PC-9 (cell line): ENCODE measurements at regions not wholly inside any gene's neighbourhood (a gene's known extent, or its start where the extent isn't known, plus 50 kb on each side); places are given as distances from the start of the nearest gene placed in this dataset.
"Not testable (repeated sequence)": the region's sequence is repeated elsewhere in the genome, so short reads cannot be mapped to it uniquely, and the experiment has no call there.

ENCODE experiments used
- BruUV-seq: library from RNA; stranded (reverse); fragments of 400-500 nt; replicated peaks from 2 replicates; lab custom pipeline; 2021; lab: Mats Ljungman, UMichigan
- CTCF ChIA-PET: fragments of 300-600 bp; sonication (Branson Sonifier 250); formaldehyde crosslinking; loops from one replicate; lab custom pipeline; 2022; ENCODE audit warnings: antibody characterized with exemption; lab: Charles Lee
- POLR2A ChIA-PET: fragments of 300-600 bp; sonication (Branson Sonifier 250); formaldehyde crosslinking; loops from one replicate; lab custom pipeline; 2022; ENCODE audit warnings: antibody characterized with exemption; ENCODE audit not compliant: unreplicated experiment; lab: Charles Lee
- DNase-seq, 2 experiments: peaks; one replicate each; pipeline versions ENCODE4 v3.0.0 to v3.0.0-alpha.2; 2015 to 2022; ENCODE audit warnings: mixed read lengths in 1 of 2
- H2AFZ ChIP-seq: fragments of 200-600 bp; sonication (generic); 2 replicates; pipeline ENCODE4 v1.8.1; 2017; ENCODE audit warnings: antibody characterized with exemption
- H3F3A ChIP-seq: fragments of 200-600 bp; sonication (generic); 2 replicates; pipeline ENCODE4 v1.8.1; 2017; ENCODE audit warnings: antibody characterized with exemption, mild to moderate bottlenecking, low read depth; ENCODE audit not compliant: insufficient read depth
- H3K27ac ChIP-seq: fragments of 200-600 bp; sonication (generic); 2 replicates; pipeline ENCODE4 v1.6.1; 2016; ENCODE audit warnings: mixed run types
- H3K27me3 ChIP-seq: fragments of 200-600 bp; sonication (generic); 2 replicates; pipeline ENCODE4 v1.6.1; 2016; ENCODE audit warnings: low read depth, mixed run types; ENCODE audit not compliant: insufficient read depth
- H3K36me3 ChIP-seq: fragments of 200-600 bp; sonication (generic); 2 replicates; pipeline ENCODE4 v1.6.1; 2016; ENCODE audit warnings: low read depth, mixed run types
- H3K4me1 ChIP-seq: fragments of 200-600 bp; sonication (generic); replicated peaks from 2 replicates; pipeline ENCODE4 v1.6.1; 2016; ENCODE audit warnings: mixed run types; ENCODE audit not compliant: insufficient read depth
- H3K4me2 ChIP-seq: fragments of 200-600 bp; sonication (generic); 2 replicates; pipeline ENCODE4 v1.6.1; 2017; ENCODE audit warnings: mixed run types
- H3K4me3 ChIP-seq: fragments of 200-600 bp; sonication (generic); 2 replicates; pipeline ENCODE4 v1.6.1; 2016; ENCODE audit warnings: mixed run types
- H3K79me2 ChIP-seq: fragments of 200-600 bp; sonication (generic); 2 replicates; pipeline ENCODE4 v1.6.1; 2017; ENCODE audit warnings: low read depth, mixed run types
- H3K9me2 ChIP-seq: fragments of 200-600 bp; sonication (generic); 2 replicates; pipeline ENCODE4 v1.8.1; 2017; ENCODE audit warnings: mild to moderate bottlenecking; ENCODE audit not compliant: insufficient read depth
- H3K9me3 ChIP-seq: fragments of 200-600 bp; sonication (generic); 2 replicates; pipeline ENCODE4 v1.8.1; 2016; ENCODE audit warnings: low read depth; ENCODE audit not compliant: insufficient read depth
- H4K20me1 ChIP-seq: fragments of 200-600 bp; sonication (generic); 2 replicates; pipeline ENCODE4 v1.8.1; 2017; ENCODE audit not compliant: insufficient read depth
- CTCF ChIP-seq: fragments of 200-600 bp; sonication (generic); conservative IDR thresholded peaks from 2 replicates; pipeline ENCODE4 v1.6.1; 2017; ENCODE audit warnings: mixed run types, antibody characterized with exemption, mild to moderate bottlenecking, moderate library complexity
- EZH2 ChIP-seq: fragments of 200-600 bp; sonication (generic); IDR thresholded peaks from 2 replicates; pipeline ENCODE4 v1.8.0; 2017; ENCODE audit warnings: antibody characterized with exemption, low read depth
- intact Hi-C: fragments of 100-400 bp; cut with micrococcal nuclease; formaldehyde crosslinking; loops from one replicate; pipeline ENCODE4 v1.10.0; 2022; ENCODE audit not compliant: unreplicated experiment

- Histone ChIP-seq H3K27me3 (no peaks in the 10 kb centered on the region), H3K4me2 (no peak overlapping the region), H3K79me2 (no peaks in the 10 kb centered on the region), H3K9me3 (no peaks in the 10 kb centered on the region), H4K20me1 (peaks cover under 1% of the 10 kb centered on the region; the same call in 1 of the 2 replicates), H3K27ac (no peak overlapping the region), H3K4me1 (no peaks in the 10 kb centered on the region), H3K4me3 (no peak overlapping the region), H2AFZ (no peak overlapping the region), H3K9me2 (no peaks in the 10 kb centered on the region), H3K36me3 (no peaks in the 10 kb centered on the region), H3F3A (no peaks in the 10 kb centered on the region)
- intact Hi-C loops: no loop called here
- TF ChIP-seq EZH2 (no peak), CTCF (no peak)
- no TSS peak for BruUV-seq
- ChIA-PET CTCF (no interaction called here), POLR2A (no interaction called here)
- no peak for DNase-seq
These were observed 388.1 kb upstream of the API5 start for GRCh38 chr11:42923651-42924050.

GRCh38 chr11:42925916-42926315 is 385.9 kb upstream of the API5 start:
- H3F3A ChIP-seq: no peaks in the 10 kb centered on the region
- no peaks in the 10 kb centered on the region for H3K9me2 ChIP-seq
- no peaks in the 10 kb centered on the region for H3K79me2 ChIP-seq
- H3K4me3 ChIP-seq: no peak overlapping the region
- CTCF ChIA-PET: no interaction called here
- no peaks in the 10 kb centered on the region for H3K9me3 ChIP-seq
- no peak for TF ChIP-seq EZH2
- TF ChIP-seq CTCF: no peak
- POLR2A ChIA-PET: no interaction called here
- BruUV-seq: no TSS peak
- intact Hi-C loops: no loop called here
- no peak overlapping the region for H3K4me2 ChIP-seq
- H3K27ac ChIP-seq: no peak overlapping the region
- H3K4me1 ChIP-seq: no peaks in the 10 kb centered on the region
- H2AFZ ChIP-seq: no peak overlapping the region
- H4K20me1 ChIP-seq: no peaks in the 10 kb centered on the region; the same call in 1 of the 2 replicates
- DNase-seq: no peak
- no peaks in the 10 kb centered on the region for H3K27me3 ChIP-seq
- no peaks in the 10 kb centered on the region for H3K36me3 ChIP-seq

- no TSS peak for BruUV-seq
- no peak overlapping the region for H3K27ac ChIP-seq
- H3K27me3 ChIP-seq: peaks cover 3% of the 10 kb centered on the region; the same call in 1 of the 2 replicates
- no peak overlapping the region for H3K4me3 ChIP-seq
- H3F3A ChIP-seq: no peaks in the 10 kb centered on the region
- ChIA-PET POLR2A (no interaction called here), CTCF (no interaction called here)
- H3K79me2 ChIP-seq: no peaks in the 10 kb centered on the region
- H3K9me3 ChIP-seq: no peaks in the 10 kb centered on the region
- intact Hi-C loops: no loop called here
- no peak for DNase-seq
- H3K4me1 ChIP-seq: no peaks in the 10 kb centered on the region
- H3K4me2 ChIP-seq: no peak overlapping the region
- H4K20me1 ChIP-seq: no peaks in the 10 kb centered on the region
- TF ChIP-seq EZH2 (no peak), CTCF (no peak)
- H2AFZ ChIP-seq: no peak overlapping the region
- no peaks in the 10 kb centered on the region for H3K36me3 ChIP-seq
- no peaks in the 10 kb centered on the region for H3K9me2 ChIP-seq
These were observed 364.4 kb upstream of the API5 start for GRCh38 chr11:42947405-42947804.

GRCh38 chr11:42949738-42950376 is 361.9 kb upstream of the API5 start:
- H3K9me2 ChIP-seq, intact Hi-C loops, H3K36me3 ChIP-seq, H3K4me1 ChIP-seq, H3K79me2 ChIP-seq, POLR2A ChIA-PET, H3F3A ChIP-seq, H3K4me3 ChIP-seq, H3K4me2 ChIP-seq, CTCF ChIA-PET, H2AFZ ChIP-seq, H3K9me3 ChIP-seq, H3K27me3 ChIP-seq, BruUV-seq, DNase-seq, H3K27ac ChIP-seq, H4K20me1 ChIP-seq: not testable (repeated sequence)
